ENCODE measurements at regions not wholly inside any gene's neighbourhood (a gene's known extent, or its start where the extent isn't known, plus 50 kb on each side); places are given as distances from the start of the nearest gene placed in this dataset.

GRCh38 chr5:50968356-50969149 lies 302.1 kb downstream of the PARP8 start:
- TF ChIP-seq CTCF (IDR thresholded peaks at IDR 0.05; ENCODE audit: insufficient read depth, low read length, poor library complexity, severe bottlenecking) = no peak
- no peak for TF ChIP-seq EZH2phosphoT487 (conservative IDR thresholded peaks at IDR 0.05; ENCODE audit: low read length)
